DMS114 treated with DMSO at 0.1 percent for 48 hours (cell line): ENCODE measurements at regions not wholly inside any gene's neighbourhood (a gene's known extent, or its start where the extent isn't known, plus 50 kb on each side); places are given as distances from the start of the nearest gene placed in this dataset.
"Not testable (repeated sequence)": the region's sequence is repeated elsewhere in the genome, so short reads cannot be mapped to it uniquely, and the experiment has no call there.

Source experiments
- DNase-seq: peaks from one replicate; lab custom pipeline; 2025; ENCODE audit not compliant: unreplicated experiment; lab: John Stamatoyannopoulos, UW

- DNase-seq = no peak
These were observed 202.1 kb upstream of the MYL2 start for GRCh38 chr12:111122458-111122878.

- no peak for DNase-seq
These were observed 201.5 kb upstream of the MYL2 start for GRCh38 chr12:111121840-111122239.

GRCh38 chr12:111120578-111120977 lies 200.2 kb upstream of the MYL2 start:
- no peak for DNase-seq

GRCh38 chr12:111117017-111117416 lies 196.6 kb upstream of the MYL2 start:
- no peak for DNase-seq

GRCh38 chr12:111113313-111113712 lies 192.9 kb upstream of the MYL2 start:
- not testable (repeated sequence) for DNase-seq

- DNase-seq = no peak
These were observed 192.1 kb upstream of the MYL2 start for GRCh38 chr12:111112311-111113098.

- no peak for DNase-seq
These were observed 191.3 kb upstream of the MYL2 start for GRCh38 chr12:111111681-111112080.

- DNase-seq = no peak
These were observed 190.2 kb upstream of the MYL2 start for GRCh38 chr12:111110556-111110955.

- DNase-seq = no peak
These were observed 188.3 kb upstream of the MYL2 start for GRCh38 chr12:111108726-111109125.

- no peak for DNase-seq
These were observed 187.2 kb upstream of the MYL2 start for GRCh38 chr12:111107392-111108178.

GRCh38 chr12:111105294-111105693 lies 184.9 kb upstream of the MYL2 start:
- DNase-seq = no peak

- no peak for DNase-seq
These were observed 183.2 kb upstream of the MYL2 start for GRCh38 chr12:111103583-111103982.

GRCh38 chr12:111102102-111102739 lies 181.8 kb upstream of the MYL2 start:
- no peak for DNase-seq

- no peak for DNase-seq
These were observed 180.6 kb upstream of the MYL2 start for GRCh38 chr12:111101003-111101402.

GRCh38 chr12:111100554-111100953 lies 180.2 kb upstream of the MYL2 start:
- DNase-seq = no peak

- no peak for DNase-seq
These were observed 179.6 kb upstream of the MYL2 start for GRCh38 chr12:111100003-111100402.

GRCh38 chr12:111099186-111099585 lies 178.8 kb upstream of the MYL2 start:
- no peak for DNase-seq

- no peak for DNase-seq
These were observed 174.0 kb upstream of the MYL2 start for GRCh38 chr12:111094157-111095010.

GRCh38 chr12:111093428-111094142 lies 173.2 kb upstream of the MYL2 start:
- DNase-seq = no peak

GRCh38 chr12:111091051-111091450 lies 170.7 kb upstream of the MYL2 start:
- no peak for DNase-seq
